AG04449 (cell line): ENCODE measurements at regions not wholly inside any gene's neighbourhood (a gene's known extent, or its start where the extent isn't known, plus 50 kb on each side); places are given as distances from the start of the nearest gene placed in this dataset.

ENCODE experiments used
- CTCF ChIA-PET: fragments of 350-600 bp; formaldehyde crosslinking; extraction: SDS; loops from one replicate; lab custom pipeline; 2021; ENCODE audit warnings: antibody characterized with exemption; lab: Yijun Ruan, JAX
- POLR2A ChIA-PET: fragments of 400-600, 350-600 bp; formaldehyde crosslinking; extraction: SDS; loops from one replicate; lab custom pipeline; 2020; ENCODE audit warnings: antibody characterized with exemption, inconsistent platforms; lab: Yijun Ruan, JAX
- DNase-seq: peaks from one replicate; pipeline ENCODE4 v3.0.0-alpha.2; 2010; ENCODE audit warnings: low read depth, low spot score
- H3K4me3 ChIP-seq: 2 replicates; pipeline ENCODE4 v1.5.1; 2011; ENCODE audit warnings: low read depth, mild to moderate bottlenecking, control low read depth, low read length
- CTCF ChIP-seq: IDR thresholded peaks from one replicate; pipeline ENCODE4 v1.5.1; 2011; ENCODE audit warnings: mild to moderate bottlenecking, moderate library complexity, low read length, control low read depth, inconsistent platforms; ENCODE audit not compliant: insufficient read depth; ENCODE audit errors: missing control alignments

GRCh38 chr20:24370911-24371695, 98.3 kb upstream of the SYNDIG1 start:
- H3K4me3 ChIP-seq = no peak overlapping the region
- CTCF ChIA-PET = interaction anchor here (1.1 kb wide), 1 partner anchor 12 kb away, joined by 3 read pairs; no protein-coding TSS in a partner anchor
- TF ChIP-seq CTCF = no peak
- POLR2A ChIA-PET = no interaction called here
- no peak for DNase-seq

DNA sequence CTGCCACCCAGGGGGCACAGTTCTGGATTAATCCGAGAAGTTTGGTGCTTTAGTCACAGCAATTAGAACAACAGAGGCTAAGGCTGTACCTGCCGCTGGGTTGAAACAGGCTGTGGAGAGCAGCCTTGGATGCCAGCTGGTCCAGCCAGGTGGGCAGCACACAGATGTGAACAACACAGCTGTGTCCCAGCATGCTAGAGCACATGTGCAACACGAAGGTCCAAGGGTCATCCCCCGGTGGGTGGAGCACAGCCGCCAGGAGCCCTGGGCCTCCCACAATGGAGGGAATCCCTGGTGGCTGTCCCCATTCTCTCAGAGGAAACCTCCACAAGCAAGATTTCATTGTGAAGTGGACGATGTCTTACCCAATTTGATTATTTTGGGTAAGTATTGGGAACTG, 99.2 kb upstream of the SYNDIG1 start:
- POLR2A ChIA-PET = no interaction called here
- CTCF ChIA-PET = no interaction called here
- TF ChIP-seq CTCF = no peak
- no peak for DNase-seq
- no peak overlapping the region for H3K4me3 ChIP-seq

GRCh38 chr20:24368253-24368652, 101.2 kb upstream of the SYNDIG1 start:
- POLR2A ChIA-PET = no interaction called here
- no peak overlapping the region for H3K4me3 ChIP-seq
- CTCF ChIA-PET = no interaction called here

DNA sequence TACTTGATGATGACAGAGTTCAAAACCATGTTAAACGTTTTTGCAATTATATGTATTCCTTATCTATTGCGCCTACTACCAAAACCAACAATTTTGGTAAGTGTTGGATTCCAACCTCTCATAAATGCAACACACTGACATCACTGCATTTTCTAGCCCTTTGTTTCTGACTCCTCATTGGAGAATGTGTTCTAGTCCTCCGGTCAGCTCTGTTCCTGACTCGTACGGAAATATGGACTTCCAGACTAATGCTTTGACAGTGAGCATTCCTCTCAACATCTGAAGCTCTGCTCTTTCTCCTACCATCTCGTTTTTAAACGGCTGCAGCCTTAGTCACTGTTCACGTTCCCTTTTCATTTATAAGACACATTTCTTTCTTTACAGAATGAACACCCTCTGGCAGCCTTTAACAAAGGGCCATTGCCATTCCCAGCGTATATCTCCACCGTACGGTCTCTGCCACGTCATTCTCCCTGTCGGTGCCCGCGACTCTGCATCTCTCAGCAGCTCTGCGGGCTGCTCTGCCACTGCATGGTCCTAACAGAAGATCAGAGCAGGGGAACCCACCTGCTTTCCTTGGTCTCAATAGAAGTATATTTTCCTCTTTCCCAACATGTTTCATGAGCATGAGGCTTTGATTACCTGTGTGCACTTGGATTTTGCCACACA, 103.0 kb upstream of the SYNDIG1 start:
- H3K4me3 ChIP-seq = no peak overlapping the region
- DNase-seq = no peak
- CTCF ChIA-PET = no interaction called here
- POLR2A ChIA-PET = interaction anchor here (0.6 kb wide), 1 partner anchor 151 kb away, joined by 3 read pairs; no protein-coding TSS in a partner anchor
- no peak for TF ChIP-seq CTCF

More at GRCh38 chr20:24368253-24368652, 101.2 kb upstream of the SYNDIG1 start:
- DNase-seq = no peak
- TF ChIP-seq CTCF = no peak

DNA sequence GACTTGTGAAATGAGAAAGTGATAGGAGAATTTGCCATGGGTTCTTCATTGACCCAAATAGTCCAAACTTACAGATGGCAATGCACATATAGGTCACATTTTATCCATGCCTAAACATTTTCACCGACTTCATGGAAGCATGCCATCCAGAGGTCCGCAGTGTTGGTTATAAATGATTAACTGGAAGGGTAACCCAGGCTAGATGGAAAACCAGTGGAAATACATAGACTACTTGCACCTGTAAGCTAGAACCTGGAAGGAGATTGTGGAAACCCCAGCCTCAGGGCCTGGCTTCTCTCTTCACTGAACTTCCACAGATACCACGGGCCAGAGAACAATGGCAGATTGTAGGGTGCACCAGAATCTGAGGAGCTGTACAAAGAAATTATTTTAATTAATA, 103.8 kb upstream of the SYNDIG1 start:
- H3K4me3 ChIP-seq = no peak overlapping the region
- TF ChIP-seq CTCF = no peak
- DNase-seq = no peak
- ChIA-PET CTCF (no interaction called here), POLR2A (no interaction called here)

DNA sequence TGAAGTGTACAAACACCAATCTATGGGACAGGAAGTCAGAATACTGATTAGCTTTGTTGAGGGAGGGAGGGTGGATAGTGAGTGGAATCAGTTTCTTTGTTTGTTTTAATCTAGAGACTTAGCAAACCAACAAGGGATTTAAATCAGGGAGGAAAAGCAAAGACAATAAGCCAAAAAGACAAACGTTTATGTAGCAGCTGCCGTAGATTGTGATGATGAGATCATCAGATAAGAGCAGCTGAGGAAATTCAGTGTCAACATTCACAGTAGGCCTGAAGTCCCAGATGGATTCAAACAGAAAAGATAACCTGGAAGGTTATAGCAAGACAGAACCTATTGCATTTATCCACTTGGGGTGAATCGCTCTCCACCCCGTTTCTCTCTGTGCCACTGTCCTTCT, 104.9 kb upstream of the SYNDIG1 start:
- POLR2A ChIA-PET = no interaction called here
- no peak for TF ChIP-seq CTCF
- CTCF ChIA-PET = no interaction called here
- DNase-seq = no peak
- H3K4me3 ChIP-seq = no peak overlapping the region
